GM18870 (cell line): ENCODE measurements at regions not wholly inside any gene's neighbourhood (a gene's known extent, or its start where the extent isn't known, plus 50 kb on each side); places are given as distances from the start of the nearest gene placed in this dataset.

Experiments used
- ATAC-seq: cut with Tn5 transposase; IDR thresholded peaks from one replicate; pipeline ENCODE4 v1.9.1; 2021; ENCODE audit warnings: moderate library complexity; ENCODE audit not compliant: unreplicated experiment

- ATAC-seq, result no peak
These were observed 690.4 kb upstream of the CHORDC1 start for GRCh38 chr11:90913131-90913668.

- ATAC-seq, result no peak
These were observed 689.8 kb upstream of the CHORDC1 start for GRCh38 chr11:90912631-90913030.

- no peak for ATAC-seq
These were observed 688.3 kb upstream of the CHORDC1 start for GRCh38 chr11:90911192-90911591.

GRCh38 chr11:90908074-90908473, 685.2 kb upstream of the CHORDC1 start:
- ATAC-seq, result no peak

GRCh38 chr11:90895850-90896249, 673.0 kb upstream of the CHORDC1 start:
- no peak for ATAC-seq

- no peak for ATAC-seq
These were observed 667.5 kb upstream of the CHORDC1 start for GRCh38 chr11:90890347-90890746.

- no peak for ATAC-seq
These were observed 661.3 kb upstream of the CHORDC1 start for GRCh38 chr11:90884181-90884580.

- ATAC-seq, result no peak
These were observed 652.1 kb upstream of the CHORDC1 start for GRCh38 chr11:90874986-90875385.

GRCh38 chr11:90874281-90874680, 651.4 kb upstream of the CHORDC1 start:
- ATAC-seq, result no peak

GRCh38 chr11:90867416-90867815, 644.6 kb upstream of the CHORDC1 start:
- ATAC-seq, result no peak

GRCh38 chr11:90856790-90857189, 633.9 kb upstream of the CHORDC1 start:
- ATAC-seq, result no peak

- ATAC-seq, result no peak
These were observed 632.7 kb upstream of the CHORDC1 start for GRCh38 chr11:90855531-90855930.

GRCh38 chr11:90851196-90851595, 628.3 kb upstream of the CHORDC1 start:
- ATAC-seq, result no peak

GRCh38 chr11:90849312-90849711, 626.5 kb upstream of the CHORDC1 start:
- no peak for ATAC-seq

- no peak for ATAC-seq
These were observed 624.5 kb upstream of the CHORDC1 start for GRCh38 chr11:90847268-90847886.

- ATAC-seq, result no peak
These were observed 623.8 kb upstream of the CHORDC1 start for GRCh38 chr11:90846628-90847027.

- ATAC-seq, result no peak
These were observed 623.0 kb upstream of the CHORDC1 start for GRCh38 chr11:90845799-90846198.

GRCh38 chr11:90845126-90845525, 622.3 kb upstream of the CHORDC1 start:
- ATAC-seq, result no peak

GRCh38 chr11:90844041-90844440, 621.2 kb upstream of the CHORDC1 start:
- ATAC-seq, result no peak

- no peak for ATAC-seq
These were observed 619.8 kb upstream of the CHORDC1 start for GRCh38 chr11:90842681-90843080.

- no peak for ATAC-seq
These were observed 617.2 kb upstream of the CHORDC1 start for GRCh38 chr11:90840071-90840470.

- no peak for ATAC-seq
These were observed 613.2 kb upstream of the CHORDC1 start for GRCh38 chr11:90836031-90836430.

GRCh38 chr11:90823446-90823845, 600.6 kb upstream of the CHORDC1 start:
- no peak for ATAC-seq
